Suppressor macrophage treated with lipopolysaccharide for 4 hours (primary cell): ENCODE measurements at regions not wholly inside any gene's neighbourhood (a gene's known extent, or its start where the extent isn't known, plus 50 kb on each side); places are given as distances from the start of the nearest gene placed in this dataset.

Source experiments
- DNase-seq: peaks from one replicate; pipeline ENCODE4 v3.0.0-alpha.2; 2020

GRCh38 chr2:16141641-16141921 lies 201.2 kb downstream of the MYCN start:
- no peak for DNase-seq

DNA sequence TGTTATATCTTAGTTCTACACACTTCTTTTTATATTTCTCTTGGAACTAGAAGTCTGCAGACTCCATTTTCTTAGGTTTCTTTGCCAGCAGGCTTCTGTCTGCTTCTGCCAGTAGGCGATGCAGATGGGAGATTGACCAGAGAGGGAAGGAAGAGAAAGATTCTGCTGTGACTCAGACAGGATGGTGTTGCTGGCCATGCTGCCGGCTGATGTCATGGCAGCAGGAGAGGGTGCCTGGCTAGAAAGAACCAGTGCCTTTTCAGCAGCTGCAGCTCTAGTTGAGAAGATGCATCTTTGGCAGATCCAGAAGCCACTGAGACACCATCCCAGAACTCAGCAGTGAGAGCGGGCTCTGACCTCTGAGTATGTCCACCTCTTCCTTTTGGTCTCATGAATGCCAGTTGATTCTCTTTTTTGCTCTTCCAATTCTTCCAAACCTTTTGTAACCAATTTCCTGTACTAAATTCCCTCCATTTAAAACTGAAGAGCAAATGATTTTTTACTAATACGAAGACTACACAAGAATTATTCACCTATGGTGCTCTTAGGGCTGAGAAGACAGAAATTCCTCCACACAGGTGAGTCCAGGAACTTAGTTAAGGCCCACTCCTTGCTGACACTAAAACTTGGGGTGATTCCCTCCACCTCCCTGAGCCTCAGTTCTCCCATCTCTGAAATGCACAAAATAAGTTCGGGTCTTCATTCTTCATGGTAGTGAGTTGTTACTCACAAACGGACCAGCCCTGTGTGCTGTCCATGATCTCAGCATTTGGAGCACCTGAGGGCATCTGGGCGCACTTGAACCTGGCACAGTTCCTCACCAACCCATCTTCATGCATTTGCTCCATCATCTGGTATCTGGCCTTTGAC lies 200.7 kb downstream of the MYCN start:
- DNase-seq, result no peak

- DNase-seq, result no peak
Observed at GRCh38 chr2:16139663-16140615, 199.6 kb downstream of the MYCN start.

GRCh38 chr2:16138811-16139662 lies 198.7 kb downstream of the MYCN start:
- no peak for DNase-seq

DNA sequence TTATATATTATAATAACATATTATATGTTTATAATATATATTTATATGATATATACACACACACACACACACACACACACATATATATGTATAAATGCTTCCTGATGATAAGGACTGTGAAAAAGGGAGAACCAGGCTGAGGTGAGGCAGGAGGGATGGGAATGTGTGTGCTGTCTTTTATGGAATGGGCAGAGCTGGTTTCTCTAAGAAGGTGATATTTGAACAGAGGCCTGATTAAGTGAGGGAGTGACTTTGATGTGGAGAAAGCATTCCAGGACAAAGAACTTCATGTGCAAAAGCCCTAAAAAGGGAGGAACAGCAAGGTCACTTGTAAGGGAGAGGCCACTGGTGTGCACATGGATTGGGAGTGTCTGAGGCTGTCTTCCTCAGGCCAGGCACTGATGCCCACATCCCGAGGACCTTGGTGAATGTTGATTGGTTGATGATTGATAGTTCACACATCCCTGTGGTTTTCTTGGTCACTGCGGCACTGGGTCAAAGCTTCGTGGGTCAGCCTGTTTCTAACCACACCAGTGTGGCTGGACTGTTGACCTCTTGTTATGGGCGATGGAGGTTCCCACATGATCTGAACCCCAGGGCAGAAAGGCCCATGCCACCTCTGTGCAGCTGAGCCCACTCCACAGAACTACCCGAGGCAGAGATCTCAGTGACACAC lies 196.9 kb downstream of the MYCN start:
- DNase-seq, result no peak

DNA sequence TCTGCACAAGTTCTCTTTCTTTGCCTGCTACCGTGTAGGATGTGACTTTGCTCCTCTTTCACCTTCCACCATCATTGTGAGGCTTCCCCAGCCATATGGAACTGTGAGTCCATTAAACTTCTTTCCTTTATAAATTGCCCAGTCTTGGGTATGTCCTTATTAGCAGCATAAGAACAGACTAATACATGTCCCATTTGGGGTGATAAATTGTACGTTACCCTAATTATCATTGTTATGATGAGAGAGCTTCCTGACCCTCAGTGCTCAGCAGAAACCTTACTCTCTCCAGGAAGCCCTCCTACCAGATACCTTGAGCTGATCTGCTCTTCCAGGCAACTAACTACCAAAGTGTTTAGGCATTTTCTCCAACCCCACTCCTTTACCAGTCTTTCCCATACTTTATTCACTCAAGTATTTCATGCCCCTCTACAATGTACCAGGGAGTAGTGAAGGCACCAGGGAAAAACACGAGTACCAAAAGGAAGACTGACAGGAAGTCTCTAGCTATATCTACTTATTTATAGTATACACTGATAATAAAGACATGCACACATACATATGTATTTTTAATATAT lies 196.2 kb downstream of the MYCN start:
- no peak for DNase-seq

DNA sequence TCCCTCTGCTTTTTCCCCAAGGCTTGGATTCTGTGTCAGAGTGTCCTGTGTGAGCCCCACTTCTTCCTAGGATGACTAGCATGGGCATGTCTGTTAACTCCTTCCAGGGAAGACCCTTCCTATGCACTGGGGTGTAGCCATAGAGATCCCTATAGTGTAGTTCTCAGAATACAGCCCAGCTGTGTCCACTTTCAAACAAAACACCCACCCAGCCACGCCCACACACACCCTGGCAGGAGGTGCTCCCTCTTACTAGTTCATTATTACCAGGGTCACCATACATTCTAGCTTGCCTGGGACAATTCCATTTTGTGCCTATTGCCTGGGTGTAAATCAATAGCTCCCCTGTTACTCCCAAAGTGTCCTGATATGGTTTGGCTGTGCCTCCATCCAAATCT lies 195.6 kb downstream of the MYCN start:
- DNase-seq, result no peak

DNA sequence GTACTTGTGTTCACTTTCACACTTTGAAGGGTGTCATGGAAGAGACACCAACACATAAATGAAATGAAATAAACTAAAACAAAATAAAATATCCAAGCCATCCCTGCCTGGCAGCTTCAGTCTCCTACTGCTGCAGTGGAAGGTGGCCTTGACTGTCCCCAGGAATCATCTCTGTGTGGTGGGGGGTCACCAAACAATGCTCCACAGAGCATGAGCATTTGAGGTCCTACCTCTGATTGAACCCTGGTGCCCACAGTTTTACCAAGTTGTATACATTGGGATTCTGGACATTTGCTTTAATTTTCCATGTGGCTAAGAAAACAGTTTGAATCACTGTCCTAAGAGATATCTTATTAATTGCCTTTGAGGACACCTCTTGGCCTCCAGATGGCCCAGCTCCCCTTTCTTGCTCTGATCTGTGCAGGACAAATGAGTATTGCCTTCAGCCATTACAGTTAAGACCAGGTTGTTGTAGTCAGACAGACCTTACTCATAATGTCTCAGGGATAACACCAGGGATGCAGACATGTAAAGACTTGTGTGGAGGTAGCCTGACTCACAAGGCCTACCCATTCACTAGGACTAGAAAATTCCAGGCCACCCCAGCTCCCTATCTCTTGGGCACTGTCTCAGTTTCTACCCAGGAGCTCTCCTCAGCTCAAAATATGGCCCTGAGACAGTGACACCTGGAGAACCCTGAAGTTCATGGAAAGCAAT lies 195.0 kb downstream of the MYCN start:
- DNase-seq, result no peak

GRCh38 chr2:16134436-16135165 lies 194.3 kb downstream of the MYCN start:
- no peak for DNase-seq

DNA sequence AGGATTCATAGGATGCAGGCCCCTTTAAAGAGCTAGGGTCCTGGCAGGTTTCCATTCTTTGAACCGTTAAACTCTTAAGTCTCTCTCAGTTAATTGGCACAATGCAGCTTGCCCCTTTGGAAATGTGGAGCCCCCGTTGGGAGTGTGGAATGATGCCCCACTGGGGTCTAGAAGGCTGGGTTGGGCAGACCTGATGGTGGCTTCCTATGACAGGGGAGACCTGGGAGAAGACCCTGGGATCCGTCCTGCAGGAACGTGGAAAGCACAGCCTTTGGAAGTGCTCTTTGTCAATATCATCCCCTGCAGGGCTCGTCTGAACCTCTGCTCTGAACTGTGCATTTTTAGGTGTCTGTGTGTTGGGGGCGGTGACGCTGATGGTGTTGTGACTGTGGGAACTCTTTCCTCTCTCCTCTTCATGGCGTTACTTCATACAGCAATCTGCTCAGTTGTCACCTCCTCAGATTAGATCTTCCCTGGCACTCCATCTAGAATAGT lies 190.6 kb downstream of the MYCN start:
- no peak for DNase-seq

GRCh38 chr2:16130541-16130880 lies 190.2 kb downstream of the MYCN start:
- DNase-seq, result no peak

GRCh38 chr2:16129716-16130540 lies 189.6 kb downstream of the MYCN start:
- no peak for DNase-seq

- DNase-seq, result no peak
Observed at GRCh38 chr2:16128746-16129610, 188.6 kb downstream of the MYCN start.

- DNase-seq, result no peak
Observed at GRCh38 chr2:16127958-16128357, 187.6 kb downstream of the MYCN start.

DNA sequence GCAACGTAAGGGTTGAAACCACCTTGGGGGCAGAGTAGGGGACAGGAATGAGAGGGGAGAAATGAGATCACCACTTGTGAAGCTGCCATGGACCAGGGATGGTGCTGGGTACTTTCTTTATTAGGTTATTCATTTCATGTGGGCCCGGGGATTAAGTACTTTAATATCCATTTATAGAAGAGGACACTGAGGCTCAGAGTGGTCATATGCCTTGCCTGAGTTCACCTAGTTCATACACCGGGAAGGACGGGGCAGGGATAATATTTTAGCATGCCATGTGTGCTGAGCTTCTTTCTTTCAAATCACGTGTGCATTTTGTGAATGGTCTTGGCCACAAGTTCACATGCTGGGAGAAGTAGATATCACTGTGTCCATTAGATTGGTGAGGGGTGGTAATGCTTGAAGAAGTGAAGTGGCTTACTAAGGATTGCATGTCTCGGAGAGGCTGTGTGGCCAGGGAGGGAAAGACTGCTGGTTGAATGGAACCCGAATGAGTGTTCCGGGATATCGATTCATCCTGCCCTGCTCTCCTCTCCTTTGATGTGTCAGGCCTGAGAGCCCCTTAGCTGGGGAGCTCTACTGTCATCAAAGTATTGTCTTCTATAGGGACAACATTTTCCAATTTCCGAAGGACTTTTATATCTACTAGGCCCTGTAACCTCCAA lies 187.1 kb downstream of the MYCN start:
- DNase-seq, result no peak

GRCh38 chr2:16126517-16127275 lies 186.3 kb downstream of the MYCN start:
- no peak for DNase-seq
